NCI-H2029 (cell line): ENCODE measurements at regions not wholly inside any gene's neighbourhood (a gene's known extent, or its start where the extent isn't known, plus 50 kb on each side); places are given as distances from the start of the nearest gene placed in this dataset.

ENCODE experiments used
- DNase-seq: peaks from one replicate; lab custom pipeline; 2025; lab: John Stamatoyannopoulos, UW

- DNase-seq = no peak
Measured at GRCh38 chr7:11294218-11294617, 320.5 kb downstream of the PHF14 start.

GRCh38 chr7:11294965-11295364, 321.3 kb downstream of the PHF14 start:
- peak; percentile 13 for DNase-seq

GRCh38 chr7:11297126-11297625, 323.5 kb downstream of the PHF14 start:
- DNase-seq = no peak

- no peak for DNase-seq
Measured at GRCh38 chr7:11297764-11298163, 324.1 kb downstream of the PHF14 start.

GRCh38 chr7:11298220-11298619, 324.5 kb downstream of the PHF14 start:
- DNase-seq = no peak

- no peak for DNase-seq
Measured at GRCh38 chr7:11300241-11300640, 326.6 kb downstream of the PHF14 start.

DNA sequence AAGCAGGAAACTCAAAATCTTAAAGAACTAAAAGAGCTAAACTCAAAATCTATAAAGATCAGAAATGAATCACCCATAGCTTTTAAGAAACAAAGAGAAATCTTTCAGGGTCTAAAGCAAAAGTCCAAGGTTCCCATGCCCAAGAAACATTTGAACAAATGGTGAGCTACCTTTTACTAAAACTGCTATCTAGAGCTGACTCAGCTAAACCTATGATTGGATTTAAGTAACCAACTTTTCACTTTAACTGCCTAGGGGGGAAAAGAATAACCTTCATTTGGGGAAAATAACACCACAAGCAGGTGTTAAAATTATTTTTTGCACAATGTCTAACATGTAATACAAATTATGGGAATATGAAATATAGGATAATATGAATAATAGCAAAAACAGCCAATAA, 328.4 kb downstream of the PHF14 start:
- no peak for DNase-seq

DNA sequence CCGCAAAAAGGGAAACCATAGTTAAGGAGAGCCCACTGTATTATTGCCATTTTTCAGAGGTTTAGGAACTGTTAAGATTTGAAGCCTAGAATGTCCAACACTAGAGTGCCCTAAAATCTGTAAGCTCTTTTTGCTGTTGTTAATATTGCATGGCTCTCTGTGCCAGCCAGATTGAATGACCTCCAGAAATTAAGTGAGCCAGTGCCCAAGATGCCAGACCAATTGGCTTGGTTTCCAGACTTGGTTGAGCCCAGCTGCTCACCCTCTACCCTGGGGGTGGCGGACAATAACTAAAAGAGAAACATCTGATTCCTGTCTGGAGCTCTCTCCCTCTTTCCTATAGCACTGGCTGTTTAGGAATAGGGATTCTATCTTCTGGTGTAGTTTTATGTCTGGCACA, 340.1 kb downstream of the PHF14 start:
- DNase-seq = no peak

GRCh38 chr7:11315666-11316258, 342.1 kb downstream of the PHF14 start:
- DNase-seq = no peak

DNA sequence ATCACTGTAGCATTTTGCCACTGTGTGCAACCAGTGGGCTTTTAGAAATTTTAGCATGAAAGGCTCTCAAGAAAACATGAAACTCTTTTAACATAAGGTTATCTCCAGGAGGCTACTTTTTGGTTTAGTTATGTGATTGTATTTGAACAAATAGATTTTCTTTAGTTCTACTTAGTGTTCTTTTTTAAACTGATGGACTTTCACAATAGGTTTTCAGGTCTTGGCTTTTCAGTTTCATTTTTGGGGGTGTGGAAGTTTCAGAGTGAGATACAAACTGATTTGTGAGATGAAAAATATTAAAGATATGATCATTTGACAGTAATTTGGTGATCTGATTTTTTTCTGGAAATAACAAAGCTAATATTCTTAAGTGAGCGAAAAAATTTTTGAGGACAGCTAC, 344.1 kb downstream of the PHF14 start:
- DNase-seq = no peak

- DNase-seq = no peak
Measured at GRCh38 chr7:11319491-11320274, 346.0 kb downstream of the PHF14 start.
